Endodermal cell (in vitro differentiated cells): ENCODE measurements at regions not wholly inside any gene's neighbourhood (a gene's known extent, or its start where the extent isn't known, plus 50 kb on each side); places are given as distances from the start of the nearest gene placed in this dataset.

Experiments used
- DNase-seq: peaks from one replicate; pipeline ENCODE4 v3.0.0-alpha.2; 2017
- H3K27ac ChIP-seq: 2 replicates; pipeline ENCODE4 v1.5.1; 2013; ENCODE audit warnings: mild to moderate bottlenecking, low read depth, low read length, moderate library complexity
- H3K27me3 ChIP-seq: 2 replicates; pipeline ENCODE4 v1.6.1; 2013; ENCODE audit warnings: mild to moderate bottlenecking, low read length, moderate library complexity; ENCODE audit not compliant: insufficient read depth, control insufficient read depth, poor library complexity, severe bottlenecking
- H3K36me3 ChIP-seq: 2 replicates; pipeline ENCODE4 v1.7.0; 2013; ENCODE audit warnings: mild to moderate bottlenecking, low read length, moderate library complexity; ENCODE audit not compliant: control insufficient read depth, insufficient read depth
- H3K4me1 ChIP-seq: one replicate; pipeline ENCODE4 v1.7.0; 2013; ENCODE audit warnings: low read length; ENCODE audit not compliant: control insufficient read depth, insufficient read depth
- H3K4me3 ChIP-seq: 2 replicates; pipeline ENCODE4 v1.5.1; 2013; ENCODE audit warnings: mild to moderate bottlenecking, low read length, moderate library complexity
- H3K9ac ChIP-seq: 2 replicates; pipeline ENCODE4 v1.6.1; 2013; ENCODE audit warnings: mild to moderate bottlenecking, low read length, moderate library complexity; ENCODE audit not compliant: poor library complexity, severe bottlenecking; ENCODE audit errors: extremely low read depth
- H3K9me3 ChIP-seq: 2 replicates; pipeline ENCODE4 v1.6.1; 2013; ENCODE audit warnings: mild to moderate bottlenecking, low read length, moderate library complexity; ENCODE audit not compliant: control insufficient read depth
- H3K27ac Mint-ChIP-seq: 2 replicates; pipeline ENCODE4 v1.8.0; 2020; ENCODE audit warnings: mixed read lengths
- H3K27me3 Mint-ChIP-seq: 2 replicates; pipeline ENCODE4 v1.8.0; 2021; ENCODE audit warnings: mild to moderate bottlenecking, mixed read lengths; ENCODE audit not compliant: insufficient read depth
- H3K36me3 Mint-ChIP-seq: 2 replicates; pipeline ENCODE4 v1.8.0; 2020; ENCODE audit warnings: low read depth, mixed read lengths
- H3K4me1 Mint-ChIP-seq: 2 replicates; pipeline ENCODE4 v1.8.0; 2020; ENCODE audit warnings: mixed read lengths
- H3K4me3 Mint-ChIP-seq: 2 replicates; pipeline ENCODE4 v1.8.0; 2020; ENCODE audit warnings: mild to moderate bottlenecking, moderate library complexity, mixed read lengths
- H3K9me3 Mint-ChIP-seq: 2 replicates; pipeline ENCODE4 v1.8.0; 2020; ENCODE audit warnings: mild to moderate bottlenecking, mixed read lengths
- WGBS, 2 experiments: methylation state at CpG; one replicate each; pipeline versions ENCODE4 v1.1.5 to v1.1.7; 2013; ENCODE audit warnings: missing lambda C conversion rate in 2 of 2, mixed read lengths in 1 of 2; ENCODE audit not compliant: insufficient coverage in 1 of 2, insufficient read length in 1 of 2; 5-methylcytosine and 5-hydroxymethylcytosine counted together
- TF ChIP-seq, protein P1 (sequence below): fragments of 200-600 bp; sonication (generic); conservative IDR thresholded peaks from 2 replicates; pipeline ENCODE4 v1.5.0; 2021; ENCODE audit warnings: antibody characterized with exemption, mild to moderate bottlenecking

DNA sequence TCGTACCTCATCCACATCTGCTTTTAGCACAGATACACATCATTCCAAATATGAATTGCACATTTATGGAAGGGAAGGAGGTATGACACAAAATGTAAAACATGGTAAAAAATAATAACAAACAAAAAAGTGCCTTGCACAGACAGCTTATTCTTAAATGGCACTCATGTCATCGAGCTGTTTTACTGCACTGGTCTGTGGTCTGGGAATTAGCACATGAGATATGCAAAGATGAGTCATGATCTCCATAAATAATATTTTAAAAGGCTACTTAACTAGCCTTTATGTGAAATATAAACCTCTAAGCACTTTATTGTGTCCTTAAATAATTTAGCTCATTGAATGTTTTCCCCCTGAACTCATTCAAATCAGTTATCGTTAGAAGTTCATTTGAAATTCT lies 142.2 kb upstream of the ZNF385D start:
- H3K27me3 ChIP-seq = no peaks in the 10 kb centered on the region
- no peak for DNase-seq
- TF ChIP-seq, protein P1, sequence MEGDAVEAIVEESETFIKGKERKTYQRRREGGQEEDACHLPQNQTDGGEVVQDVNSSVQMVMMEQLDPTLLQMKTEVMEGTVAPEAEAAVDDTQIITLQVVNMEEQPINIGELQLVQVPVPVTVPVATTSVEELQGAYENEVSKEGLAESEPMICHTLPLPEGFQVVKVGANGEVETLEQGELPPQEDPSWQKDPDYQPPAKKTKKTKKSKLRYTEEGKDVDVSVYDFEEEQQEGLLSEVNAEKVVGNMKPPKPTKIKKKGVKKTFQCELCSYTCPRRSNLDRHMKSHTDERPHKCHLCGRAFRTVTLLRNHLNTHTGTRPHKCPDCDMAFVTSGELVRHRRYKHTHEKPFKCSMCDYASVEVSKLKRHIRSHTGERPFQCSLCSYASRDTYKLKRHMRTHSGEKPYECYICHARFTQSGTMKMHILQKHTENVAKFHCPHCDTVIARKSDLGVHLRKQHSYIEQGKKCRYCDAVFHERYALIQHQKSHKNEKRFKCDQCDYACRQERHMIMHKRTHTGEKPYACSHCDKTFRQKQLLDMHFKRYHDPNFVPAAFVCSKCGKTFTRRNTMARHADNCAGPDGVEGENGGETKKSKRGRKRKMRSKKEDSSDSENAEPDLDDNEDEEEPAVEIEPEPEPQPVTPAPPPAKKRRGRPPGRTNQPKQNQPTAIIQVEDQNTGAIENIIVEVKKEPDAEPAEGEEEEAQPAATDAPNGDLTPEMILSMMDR = no peak
- no peak overlapping the region for H3K9ac ChIP-seq
- peaks cover 3% of the 10 kb centered on the region for H3K4me1 ChIP-seq
- Mint-ChIP-seq H3K27ac (no peak overlapping the region), H3K36me3 (no peaks in the 10 kb centered on the region), H3K4me3 (no peak overlapping the region), H3K4me1 (peaks cover 8% of the 10 kb centered on the region), H3K27me3 (no peaks in the 10 kb centered on the region), H3K9me3 (no peaks in the 10 kb centered on the region)
- no peak overlapping the region for H3K27ac ChIP-seq
- 50% methylated on average over 2 of the region's 3 CpGs; no CpG with 5 or more reads in 1 of the 2 experiments for WGBS, 2 experiments
- no peak overlapping the region for H3K4me3 ChIP-seq
- no peaks in the 10 kb centered on the region for H3K36me3 ChIP-seq
- H3K9me3 ChIP-seq = no peaks in the 10 kb centered on the region

DNA sequence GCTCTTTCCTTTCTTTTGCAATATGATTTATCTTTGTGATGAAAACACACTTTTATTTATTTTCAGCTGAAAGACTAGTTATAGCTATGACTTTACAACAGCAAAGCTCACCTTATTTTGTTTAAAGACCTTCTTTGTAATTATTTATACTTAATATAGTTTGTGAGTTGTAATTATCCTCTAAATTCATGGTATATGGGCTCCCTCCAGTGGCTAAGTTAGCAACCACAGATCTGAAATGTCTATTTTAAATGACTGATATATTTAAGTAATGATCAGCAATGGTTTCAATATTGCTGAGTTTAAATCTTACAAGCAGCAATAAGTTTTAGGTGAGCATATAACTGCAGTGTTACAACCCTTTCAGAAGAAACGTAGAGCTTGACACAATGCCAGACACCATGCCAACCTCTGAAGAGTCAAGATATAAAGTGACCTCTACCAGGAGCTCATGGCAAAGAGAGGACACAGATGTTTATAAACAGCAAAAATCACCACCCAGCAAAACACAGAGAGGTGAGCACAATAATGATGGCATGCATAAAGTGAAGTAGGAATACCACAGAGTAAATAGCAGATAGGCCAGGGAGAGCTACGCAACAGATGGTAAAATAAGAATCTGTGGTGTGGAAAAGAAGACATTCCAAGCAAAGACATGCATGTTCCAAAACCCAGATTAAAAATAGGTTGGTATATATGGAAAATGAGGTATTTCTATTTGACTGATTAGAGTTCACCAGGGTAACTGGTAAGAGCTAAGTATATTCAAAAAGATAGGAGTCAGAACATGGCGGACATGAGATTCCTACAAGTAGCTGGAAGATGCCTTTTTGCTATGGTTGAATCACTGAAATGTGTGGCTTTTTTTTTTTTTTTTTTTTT lies 143.7 kb upstream of the ZNF385D start:
- DNase-seq = no peak
- Mint-ChIP-seq H3K27me3 (no peaks in the 10 kb centered on the region), H3K4me3 (no peak overlapping the region), H3K36me3 (no peaks in the 10 kb centered on the region), H3K9me3 (no peaks in the 10 kb centered on the region), H3K4me1 (peaks cover 11% of the 10 kb centered on the region), H3K27ac (no peak overlapping the region)
- Histone ChIP-seq H3K9me3 (no peaks in the 10 kb centered on the region), H3K27ac (no peak overlapping the region), H3K27me3 (no peaks in the 10 kb centered on the region), H3K4me1 (no peaks in the 10 kb centered on the region), H3K9ac (no peak overlapping the region), H3K36me3 (no peaks in the 10 kb centered on the region), H3K4me3 (no peak overlapping the region)
- TF ChIP-seq, protein P1 = peak; percentile 89
- WGBS, 2 experiments = 87 to 100% methylated on average over 1 to 3 of the region's 3 CpGs

DNA sequence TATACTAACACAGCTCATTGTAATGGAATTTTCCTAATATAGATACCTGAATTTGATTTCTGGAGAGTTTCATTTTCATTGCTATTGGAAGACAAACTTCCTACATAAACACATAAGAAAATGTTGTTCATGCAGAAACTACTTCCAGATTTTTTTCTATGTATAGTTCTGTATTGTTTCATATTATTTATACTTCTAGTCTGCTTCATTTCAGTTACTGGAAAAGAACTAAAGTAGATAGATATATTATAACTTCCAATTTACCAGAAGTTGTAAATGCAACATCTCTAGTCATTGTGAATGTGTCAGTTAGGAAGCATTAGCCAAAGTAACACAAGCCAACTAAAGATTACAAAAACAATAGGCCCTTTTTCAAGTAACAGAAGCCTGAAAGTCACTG lies 147.3 kb upstream of the ZNF385D start:
- no peaks in the 10 kb centered on the region for H3K9me3 ChIP-seq
- H3K9me3 Mint-ChIP-seq = no peaks in the 10 kb centered on the region
- peaks cover 5% of the 10 kb centered on the region for H3K4me1 Mint-ChIP-seq
- H3K36me3 ChIP-seq = no peaks in the 10 kb centered on the region
- no peak for DNase-seq
- H3K27me3 ChIP-seq = no peaks in the 10 kb centered on the region
- TF ChIP-seq, protein P1 = no peak
- H3K4me3 Mint-ChIP-seq = no peak overlapping the region
- no peak overlapping the region for H3K27ac Mint-ChIP-seq
- H3K9ac ChIP-seq = no peak overlapping the region
- H3K4me1 ChIP-seq = no peaks in the 10 kb centered on the region
- H3K36me3 Mint-ChIP-seq = no peaks in the 10 kb centered on the region
- no peak overlapping the region for H3K27ac ChIP-seq
- no peaks in the 10 kb centered on the region for H3K27me3 Mint-ChIP-seq
- H3K4me3 ChIP-seq = no peak overlapping the region
